ENCODE measurements at regions not wholly inside any gene's neighbourhood (a gene's known extent, or its start where the extent isn't known, plus 50 kb on each side); places are given as distances from the start of the nearest gene placed in this dataset.
"Not testable (repeated sequence)": the region's sequence is repeated elsewhere in the genome, so short reads cannot be mapped to it uniquely, and the experiment has no call there.

GRCh38 chr11:121358760-121359159 is 66.2 kb downstream of the SC5D start:
- Histone ChIP-seq H3K9me2 (no peaks in the 10 kb centered on the region), H4K20me1 (ENCODE audit: insufficient read depth) (no peaks in the 10 kb centered on the region), H3K4me2 (no peak overlapping the region), H3K27ac (ENCODE audit: low read depth in 2 of 2, low read length in 1 of 2) (no peak overlapping the region), H3K27me3 (ENCODE audit: insufficient read depth) (no peaks in the 10 kb centered on the region), H3K36me3 (replicated peaks in 1 of 2; ENCODE audit: control insufficient read depth in 1 of 2, insufficient read depth in 2 of 2, low read length in 1 of 2) (no peaks in the 10 kb centered on the region), H3F3A (replicated peaks; ENCODE audit: insufficient read depth) (no peaks in the 10 kb centered on the region), H3K9me3 (no peaks in the 10 kb centered on the region), H3K4me1 (ENCODE audit: control insufficient read depth in 1 of 2, insufficient read depth in 2 of 2, low read depth in 1 of 2, low read length in 1 of 2) (no peaks in the 10 kb centered on the region), H3K79me2 (ENCODE audit: insufficient read depth) (no peaks in the 10 kb centered on the region), H2AFZ (ENCODE audit: low read depth) (no peak overlapping the region), H3K4me3 (ENCODE audit: low read depth in 2 of 2, low read length in 1 of 2) (no peak overlapping the region), H3K9ac (no peak overlapping the region)
- ChIA-PET CTCF (interaction anchor here (0.7 kb wide), 1 partner anchor 8 kb away, joined by 3 read pairs; no protein-coding TSS in a partner anchor), POLR2A (no interaction called here)
- 0% methylated on average over 1 of the region's 1 CpG for WGBS (ENCODE audit: low lambda C conversion rate)
- no peak for TF ChIP-seq USF2 (IDR thresholded peaks at IDR 0.05; ENCODE audit: borderline replicate concordance, low read depth, low read length)
- no peak for DNase-seq

GRCh38 chr11:121359591-121359990 is 67.0 kb downstream of the SC5D start:
- no peaks in the 10 kb centered on the region for H3K4me1 ChIP-seq (ENCODE audit: control insufficient read depth in 1 of 2, insufficient read depth in 2 of 2, low read depth in 1 of 2, low read length in 1 of 2)
- no peak overlapping the region for H3K4me3 ChIP-seq (ENCODE audit: low read depth in 2 of 2, low read length in 1 of 2)
- no peaks in the 10 kb centered on the region for H3K9me3 ChIP-seq
- H2AFZ ChIP-seq (ENCODE audit: low read depth): no peak overlapping the region
- no peak for TF ChIP-seq EZH2phosphoT487 (IDR thresholded peaks at IDR 0.05; ENCODE audit: borderline replicate concordance, low read depth)
- no peak for TF ChIP-seq TEAD4 (IDR thresholded peaks at IDR 0.05; ENCODE audit: borderline replicate concordance, insufficient read depth)
- no peak for TF ChIP-seq RAD21 (IDR thresholded peaks at IDR 0.05; ENCODE audit: low read length)
- TF ChIP-seq GABPA (IDR thresholded peaks at IDR 0.05; ENCODE audit: low read depth): no peak
- no peaks in the 10 kb centered on the region for H3K36me3 ChIP-seq (replicated peaks in 1 of 2; ENCODE audit: control insufficient read depth in 1 of 2, insufficient read depth in 2 of 2, low read length in 1 of 2)
- H3K79me2 ChIP-seq (ENCODE audit: insufficient read depth): no peaks in the 10 kb centered on the region
- no peaks in the 10 kb centered on the region for H4K20me1 ChIP-seq (ENCODE audit: insufficient read depth)
- no peaks in the 10 kb centered on the region for H3K27me3 ChIP-seq (ENCODE audit: insufficient read depth)
- DNase-seq: no peak
- H3K9me2 ChIP-seq: no peaks in the 10 kb centered on the region
- POLR2A ChIA-PET: interaction anchor here (0.5 kb wide), 1 partner anchor 58 kb away, joined by 3 read pairs; no protein-coding TSS in a partner anchor
- CTCF ChIA-PET: interaction anchor here (0.7 kb wide), 1 partner anchor 9 kb away, joined by 3 read pairs; no protein-coding TSS in a partner anchor
- no peak overlapping the region for H3K9ac ChIP-seq
- no peak overlapping the region for H3K27ac ChIP-seq (ENCODE audit: low read depth in 2 of 2, low read length in 1 of 2)
- H3K4me2 ChIP-seq: no peak overlapping the region
- H3F3A ChIP-seq (replicated peaks; ENCODE audit: insufficient read depth): no peaks in the 10 kb centered on the region

GRCh38 chr11:121362955-121363354 is 70.4 kb downstream of the SC5D start:
- not testable (repeated sequence) for H3K27me3 ChIP-seq (ENCODE audit: insufficient read depth)

More at GRCh38 chr11:121362955-121363354, 70.4 kb downstream of the SC5D start:
- POLR2A ChIA-PET; H3K36me3 ChIP-seq (replicated peaks in 1 of 2; ENCODE audit: control insufficient read depth in 1 of 2, insufficient read depth in 2 of 2, low read length in 1 of 2); H3K79me2 ChIP-seq (ENCODE audit: insufficient read depth); DNase-seq; H3K27ac ChIP-seq (ENCODE audit: low read depth in 2 of 2, low read length in 1 of 2); H3F3A ChIP-seq (replicated peaks; ENCODE audit: insufficient read depth); H3K4me2 ChIP-seq; H4K20me1 ChIP-seq (ENCODE audit: insufficient read depth); H3K4me3 ChIP-seq (ENCODE audit: low read depth in 2 of 2, low read length in 1 of 2); H3K9me3 ChIP-seq; H3K9ac ChIP-seq; H3K9me2 ChIP-seq; H2AFZ ChIP-seq (ENCODE audit: low read depth); CTCF ChIA-PET; H3K4me1 ChIP-seq (ENCODE audit: control insufficient read depth in 1 of 2, insufficient read depth in 2 of 2, low read depth in 1 of 2, low read length in 1 of 2): not testable (repeated sequence)
- 79% methylated on average over 18 of the region's 41 CpGs for WGBS (ENCODE audit: low lambda C conversion rate)

All from SK-N-SH (cell line).